ENCODE measurements at regions not wholly inside any gene's neighbourhood (a gene's known extent, or its start where the extent isn't known, plus 50 kb on each side); places are given as distances from the start of the nearest gene placed in this dataset.

DNA sequence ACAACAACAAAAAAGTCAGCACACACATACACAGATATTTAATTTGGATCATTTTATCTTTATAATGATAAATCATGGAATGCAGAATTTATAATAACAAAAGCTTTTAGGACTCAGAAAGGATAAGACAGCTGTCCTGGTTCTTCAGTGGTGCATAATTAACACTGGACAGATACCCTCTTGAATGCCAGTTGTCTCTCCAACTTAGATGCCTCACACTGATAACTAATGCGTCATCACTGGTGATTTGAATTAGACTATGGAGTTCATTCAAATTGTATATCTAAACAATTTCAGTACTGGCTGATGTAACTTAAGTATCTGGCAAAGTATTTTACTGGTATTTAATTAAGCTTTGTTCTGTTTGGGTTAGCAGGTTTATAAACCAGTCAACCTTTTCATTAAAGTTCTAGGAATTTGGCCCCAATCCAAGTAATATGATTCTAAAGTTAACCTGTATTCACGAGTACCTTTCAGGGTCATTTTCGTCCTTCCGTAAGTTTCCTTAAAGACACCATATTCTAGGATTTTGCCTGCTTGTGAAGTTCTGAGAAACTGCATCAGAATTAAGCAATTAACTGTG, 1199.5 kb upstream of the TMPRSS15 start:
- TF ChIP-seq CTCF (conservative IDR thresholded peaks at IDR 0.05; ENCODE audit: low read length), result no peak
- no peak for TF ChIP-seq EZH2phosphoT487 (IDR thresholded peaks at IDR 0.05; ENCODE audit: borderline replicate concordance, low read depth, low read length)

All from OCI-LY7 (cell line).